ENCODE measurements at regions not wholly inside any gene's neighbourhood (a gene's known extent, or its start where the extent isn't known, plus 50 kb on each side); places are given as distances from the start of the nearest gene placed in this dataset.

DNA sequence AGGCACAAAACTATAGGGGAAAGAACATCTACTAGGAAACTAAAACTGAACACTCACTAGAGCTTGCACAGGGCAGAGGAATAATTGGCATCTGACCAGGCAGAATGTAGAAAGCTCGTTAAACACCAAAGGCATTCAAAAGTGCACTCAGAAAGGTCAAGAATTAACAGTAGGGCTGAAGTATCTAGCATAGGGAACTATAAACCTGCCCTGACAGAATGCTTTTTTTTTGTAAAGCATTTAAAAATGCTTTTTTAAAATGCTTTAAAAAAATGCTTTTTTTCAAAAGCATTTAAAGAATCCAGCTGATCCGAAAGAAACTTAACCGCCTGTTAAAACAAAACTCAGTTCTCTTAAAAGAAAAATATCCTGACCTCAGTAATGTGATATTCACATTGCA lies 74.6 kb upstream of the EGFR start:
- TF ChIP-seq, protein P1, sequence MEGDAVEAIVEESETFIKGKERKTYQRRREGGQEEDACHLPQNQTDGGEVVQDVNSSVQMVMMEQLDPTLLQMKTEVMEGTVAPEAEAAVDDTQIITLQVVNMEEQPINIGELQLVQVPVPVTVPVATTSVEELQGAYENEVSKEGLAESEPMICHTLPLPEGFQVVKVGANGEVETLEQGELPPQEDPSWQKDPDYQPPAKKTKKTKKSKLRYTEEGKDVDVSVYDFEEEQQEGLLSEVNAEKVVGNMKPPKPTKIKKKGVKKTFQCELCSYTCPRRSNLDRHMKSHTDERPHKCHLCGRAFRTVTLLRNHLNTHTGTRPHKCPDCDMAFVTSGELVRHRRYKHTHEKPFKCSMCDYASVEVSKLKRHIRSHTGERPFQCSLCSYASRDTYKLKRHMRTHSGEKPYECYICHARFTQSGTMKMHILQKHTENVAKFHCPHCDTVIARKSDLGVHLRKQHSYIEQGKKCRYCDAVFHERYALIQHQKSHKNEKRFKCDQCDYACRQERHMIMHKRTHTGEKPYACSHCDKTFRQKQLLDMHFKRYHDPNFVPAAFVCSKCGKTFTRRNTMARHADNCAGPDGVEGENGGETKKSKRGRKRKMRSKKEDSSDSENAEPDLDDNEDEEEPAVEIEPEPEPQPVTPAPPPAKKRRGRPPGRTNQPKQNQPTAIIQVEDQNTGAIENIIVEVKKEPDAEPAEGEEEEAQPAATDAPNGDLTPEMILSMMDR (IDR thresholded peaks at IDR 0.05) = no peak
- no peak for TF ChIP-seq POLR2A (IDR thresholded peaks at IDR 0.05)
